Glutamatergic neuron (in vitro differentiated cells): ENCODE measurements at regions not wholly inside any gene's neighbourhood (a gene's known extent, or its start where the extent isn't known, plus 50 kb on each side); places are given as distances from the start of the nearest gene placed in this dataset.

Experiments
- DNase-seq: peaks from one replicate; pipeline ENCODE4 v3.0.0; 2022
- H3K27ac Mint-ChIP-seq: one replicate; pipeline ENCODE4 v1.8.0; 2020; ENCODE audit warnings: mild to moderate bottlenecking, mixed read lengths, inconsistent platforms; ENCODE audit not compliant: unreplicated experiment
- H3K27me3 Mint-ChIP-seq: one replicate; pipeline ENCODE4 v1.8.0; 2020; ENCODE audit warnings: mild to moderate bottlenecking, moderate library complexity, mixed read lengths, inconsistent platforms; ENCODE audit not compliant: unreplicated experiment
- H3K36me3 Mint-ChIP-seq: one replicate; pipeline ENCODE4 v1.8.0; 2020; ENCODE audit warnings: mild to moderate bottlenecking, mixed read lengths, inconsistent platforms; ENCODE audit not compliant: unreplicated experiment
- H3K4me1 Mint-ChIP-seq: one replicate; pipeline ENCODE4 v1.8.0; 2020; ENCODE audit warnings: mild to moderate bottlenecking, low read depth, mixed read lengths, inconsistent platforms; ENCODE audit not compliant: unreplicated experiment
- H3K4me3 Mint-ChIP-seq: one replicate; pipeline ENCODE4 v1.8.0; 2020; ENCODE audit warnings: mild to moderate bottlenecking, mixed read lengths, inconsistent platforms; ENCODE audit not compliant: unreplicated experiment
- H3K9me3 Mint-ChIP-seq: one replicate; pipeline ENCODE4 v1.8.0; 2020; ENCODE audit warnings: mild to moderate bottlenecking, moderate library complexity, mixed read lengths, inconsistent platforms; ENCODE audit not compliant: unreplicated experiment
- CTCF ChIP-seq: fragments of 200-600 bp; sonication (generic); IDR thresholded peaks from one replicate; pipeline ENCODE4 v1.5.0; 2021; ENCODE audit not compliant: partially characterized antibody, unreplicated experiment

DNA sequence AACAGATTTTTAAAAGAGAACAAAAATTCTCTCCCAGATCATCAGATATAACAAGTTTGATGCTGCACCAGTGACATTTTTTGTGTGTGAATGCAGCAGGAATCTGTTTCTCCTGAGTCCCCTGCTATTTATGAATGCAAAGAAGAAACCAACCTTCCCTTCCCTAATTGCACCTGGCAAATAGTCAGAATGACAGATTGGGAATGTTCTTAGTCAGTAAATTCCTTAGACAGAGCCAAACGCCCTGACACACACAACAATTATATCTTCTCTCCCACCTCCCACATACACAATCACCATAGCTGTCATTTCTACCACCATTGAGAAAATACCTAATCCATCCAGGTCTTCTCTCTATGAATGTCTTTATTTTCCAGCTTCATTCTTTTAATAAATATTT, 174.4 kb downstream of the ALG10B start:
- H3K4me3 Mint-ChIP-seq, result no peak overlapping the region
- no peak for TF ChIP-seq CTCF
- H3K27ac Mint-ChIP-seq, result no peak overlapping the region
- no peaks in the 10 kb centered on the region for H3K4me1 Mint-ChIP-seq
- no peak for DNase-seq
- H3K9me3 Mint-ChIP-seq, result no peaks in the 10 kb centered on the region
- H3K27me3 Mint-ChIP-seq, result peaks cover 2% of the 10 kb centered on the region
- no peaks in the 10 kb centered on the region for H3K36me3 Mint-ChIP-seq

DNA sequence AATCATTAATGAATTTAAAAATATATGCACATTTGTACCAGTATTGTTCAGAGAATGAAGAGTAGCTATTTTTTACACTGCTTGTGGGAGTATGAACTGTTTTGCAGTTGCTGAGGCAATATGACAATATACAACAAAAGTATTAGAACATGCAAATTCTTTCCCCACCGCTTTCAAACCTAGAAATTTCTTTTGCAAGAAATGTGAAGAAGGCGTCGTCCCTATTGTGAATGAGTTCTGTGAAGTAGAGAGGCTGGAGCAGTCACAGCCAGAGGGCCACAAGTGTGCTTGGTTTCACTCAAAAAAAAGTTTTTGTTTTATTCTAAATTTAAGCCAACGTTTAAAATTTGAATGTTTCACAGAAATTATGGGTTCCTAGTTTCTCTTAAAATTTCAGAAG, 184.9 kb downstream of the ALG10B start:
- no peak for TF ChIP-seq CTCF
- no peak overlapping the region for H3K27ac Mint-ChIP-seq
- H3K36me3 Mint-ChIP-seq, result no peaks in the 10 kb centered on the region
- no peaks in the 10 kb centered on the region for H3K27me3 Mint-ChIP-seq
- H3K4me3 Mint-ChIP-seq, result no peak overlapping the region
- no peaks in the 10 kb centered on the region for H3K4me1 Mint-ChIP-seq
- H3K9me3 Mint-ChIP-seq, result peaks cover 8% of the 10 kb centered on the region
- DNase-seq, result no peak

- DNase-seq, result no peak
- TF ChIP-seq CTCF, result no peak
- Mint-ChIP-seq H3K4me1 (no peaks in the 10 kb centered on the region), H3K27ac (peak overlapping the region; percentile 75), H3K36me3 (no peaks in the 10 kb centered on the region), H3K9me3 (peaks cover 8% of the 10 kb centered on the region), H3K27me3 (no peaks in the 10 kb centered on the region), H3K4me3 (no peak overlapping the region)
These were observed 185.4 kb downstream of the ALG10B start for GRCh38 chr12:38501991-38502390.

GRCh38 chr12:38502415-38502814, 185.8 kb downstream of the ALG10B start:
- DNase-seq, result no peak
- H3K27ac Mint-ChIP-seq, result peak overlapping the region; percentile 75
- no peak overlapping the region for H3K4me3 Mint-ChIP-seq
- no peaks in the 10 kb centered on the region for H3K36me3 Mint-ChIP-seq
- TF ChIP-seq CTCF, result no peak
- H3K4me1 Mint-ChIP-seq, result no peaks in the 10 kb centered on the region
- H3K9me3 Mint-ChIP-seq, result peaks cover 8% of the 10 kb centered on the region
- no peaks in the 10 kb centered on the region for H3K27me3 Mint-ChIP-seq

DNA sequence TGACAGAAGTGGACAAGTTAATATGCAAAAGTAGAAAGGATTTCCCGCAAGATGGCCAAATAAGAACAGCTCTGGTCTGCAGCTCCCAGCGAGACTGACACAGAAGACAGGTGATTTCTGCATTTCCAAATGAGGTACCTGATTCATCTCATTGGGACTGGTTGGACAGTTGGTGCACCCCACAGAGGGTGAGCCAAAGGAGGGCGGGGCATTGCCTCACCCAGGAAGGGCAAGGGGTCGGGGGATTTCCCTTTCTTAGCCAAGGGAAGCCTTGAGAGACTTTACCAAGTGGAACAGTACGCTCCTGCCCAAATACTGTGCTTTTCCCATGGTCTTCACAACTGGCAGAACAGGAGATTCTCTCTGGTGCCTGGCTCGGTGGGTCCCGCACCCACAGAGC, 191.3 kb downstream of the ALG10B start:
- Mint-ChIP-seq H3K9me3 (peaks cover 2% of the 10 kb centered on the region), H3K27me3 (peaks cover 2% of the 10 kb centered on the region)

More for the DNA sequence above, 191.3 kb downstream of the ALG10B start:
- H3K4me1 Mint-ChIP-seq, result no peaks in the 10 kb centered on the region
- H3K36me3 Mint-ChIP-seq, result no peaks in the 10 kb centered on the region
- H3K4me3 Mint-ChIP-seq, result no peak overlapping the region
- DNase-seq, result no peak
- no peak for TF ChIP-seq CTCF
- no peak overlapping the region for H3K27ac Mint-ChIP-seq
